Stimulated activated naive CD8-positive, alpha-beta T cell treated with anti-CD3 and anti-CD28 coated beads, Interleukin-15, amount 100 ng/mL, for 72 hours (primary cell): ENCODE measurements at regions not wholly inside any gene's neighbourhood (a gene's known extent, or its start where the extent isn't known, plus 50 kb on each side); places are given as distances from the start of the nearest gene placed in this dataset.

Source experiments
- ATAC-seq: fragments of 150-1000 bp; cut with Tn5 transposase; 2 replicates; pipeline ENCODE4 v1.10.0; 2021; ENCODE audit warnings: mild to moderate bottlenecking, moderate library complexity
- DNase-seq, 2 donors: peaks; one replicate each; pipeline ENCODE4 v3.0.0; 2021 to 2022
- H3K27ac Mint-ChIP-seq, 2 donors: one replicate each; pipeline ENCODE4 v1.8.0; 2022; ENCODE audit warnings: mild to moderate bottlenecking in 2 of 2, mixed read lengths in 2 of 2, moderate library complexity in 2 of 2
- H3K27me3 Mint-ChIP-seq: one replicate; pipeline ENCODE4 v1.8.0; 2022; ENCODE audit warnings: mixed read lengths
- H3K4me1 Mint-ChIP-seq: one replicate; pipeline ENCODE4 v1.8.0; 2022; ENCODE audit warnings: mild to moderate bottlenecking, mixed read lengths
- H3K4me3 Mint-ChIP-seq, 2 donors: one replicate each; pipeline ENCODE4 v1.8.0; 2022; ENCODE audit warnings: mild to moderate bottlenecking in 2 of 2, mixed read lengths in 2 of 2, moderate library complexity in 1 of 2
- H3K9me3 Mint-ChIP-seq, 2 donors: one replicate each; pipeline ENCODE4 v1.8.0; 2022; ENCODE audit warnings: mixed read lengths in 2 of 2

GRCh38 chr13:88908961-88909441, 1237.8 kb downstream of the SLITRK5 start:
- Mint-ChIP-seq H3K9me3 (peaks cover 0 to 9% of the 10 kb centered on the region in 2 donors), H3K27ac (no peak overlapping the region), H3K4me1 (no peaks in the 10 kb centered on the region), H3K27me3 (no peaks in the 10 kb centered on the region), H3K4me3 (no peak overlapping the region)
- no peak for DNase-seq
- ATAC-seq = no peak

GRCh38 chr13:88919970-88920628, 1248.9 kb downstream of the SLITRK5 start:
- Mint-ChIP-seq H3K27ac (no peak overlapping the region), H3K4me1 (peaks cover 9% of the 10 kb centered on the region), H3K9me3 (peaks cover 5 to 14% of the 10 kb centered on the region in 2 donors), H3K4me3 (no peak overlapping the region), H3K27me3 (no peaks in the 10 kb centered on the region)
- ATAC-seq = peak; percentile 97
- peak; percentile 12 to 40 for DNase-seq

GRCh38 chr13:88925954-88926353, 1254.8 kb downstream of the SLITRK5 start:
- Mint-ChIP-seq H3K4me3 (no peak overlapping the region), H3K4me1 (no peaks in the 10 kb centered on the region), H3K27ac (no peak overlapping the region), H3K27me3 (no peaks in the 10 kb centered on the region), H3K9me3 (no peaks in the 10 kb centered on the region)
- ATAC-seq (no peak), DNase-seq (no peak)

- Mint-ChIP-seq H3K4me3 (no peak overlapping the region), H3K27ac (no peak overlapping the region)
These were observed 1255.8 kb downstream of the SLITRK5 start for GRCh38 chr13:88926890-88927502.

GRCh38 chr13:88932950-88933349, 1261.8 kb downstream of the SLITRK5 start:
- Mint-ChIP-seq H3K9me3 (no peaks in the 10 kb centered on the region), H3K4me1 (no peaks in the 10 kb centered on the region), H3K27ac (no peak overlapping the region), H3K4me3 (no peak overlapping the region), H3K27me3 (no peaks in the 10 kb centered on the region)
- no peak for DNase-seq
- no peak for ATAC-seq

More at GRCh38 chr13:88926890-88927502, 1255.8 kb downstream of the SLITRK5 start:
- DNase-seq (no peak), ATAC-seq (peak; percentile 31)
- Mint-ChIP-seq H3K27me3 (no peaks in the 10 kb centered on the region), H3K9me3 (no peaks in the 10 kb centered on the region), H3K4me1 (no peaks in the 10 kb centered on the region)

GRCh38 chr13:88937384-88937783, 1266.2 kb downstream of the SLITRK5 start:
- DNase-seq (no peak), ATAC-seq (no peak)
- H3K9me3 Mint-ChIP-seq = no peaks in the 10 kb centered on the region
- H3K27ac Mint-ChIP-seq = no peak overlapping the region
- no peak overlapping the region for H3K4me3 Mint-ChIP-seq
- no peaks in the 10 kb centered on the region for H3K27me3 Mint-ChIP-seq
- no peaks in the 10 kb centered on the region for H3K4me1 Mint-ChIP-seq

- H3K9me3 Mint-ChIP-seq = peaks cover 0 to 4% of the 10 kb centered on the region in 2 donors
- no peaks in the 10 kb centered on the region for H3K4me1 Mint-ChIP-seq
- DNase-seq (no peak), ATAC-seq (no peak)
- no peak overlapping the region for H3K4me3 Mint-ChIP-seq
- no peaks in the 10 kb centered on the region for H3K27me3 Mint-ChIP-seq
- no peak overlapping the region for H3K27ac Mint-ChIP-seq
These were observed 1274.6 kb downstream of the SLITRK5 start for GRCh38 chr13:88945793-88946192.

GRCh38 chr13:88948501-88948900, 1277.3 kb downstream of the SLITRK5 start:
- ATAC-seq (no peak), DNase-seq (no peak)
- H3K4me3 Mint-ChIP-seq = no peak overlapping the region
- no peak overlapping the region for H3K27ac Mint-ChIP-seq
- peaks cover 0 to 1% of the 10 kb centered on the region in 2 donors for H3K9me3 Mint-ChIP-seq
- H3K27me3 Mint-ChIP-seq = no peaks in the 10 kb centered on the region
- no peaks in the 10 kb centered on the region for H3K4me1 Mint-ChIP-seq

GRCh38 chr13:88958821-88959220, 1287.7 kb downstream of the SLITRK5 start:
- H3K27me3 Mint-ChIP-seq = no peaks in the 10 kb centered on the region
- no peaks in the 10 kb centered on the region for H3K4me1 Mint-ChIP-seq
- peaks cover 5 to 8% of the 10 kb centered on the region in 2 donors for H3K9me3 Mint-ChIP-seq
- DNase-seq = no peak
- ATAC-seq = no peak
- H3K4me3 Mint-ChIP-seq = no peak overlapping the region
- H3K27ac Mint-ChIP-seq = no peak overlapping the region

GRCh38 chr13:88976466-88976865, 1305.3 kb downstream of the SLITRK5 start:
- Mint-ChIP-seq H3K27me3 (no peaks in the 10 kb centered on the region), H3K27ac (no peak overlapping the region), H3K4me1 (no peaks in the 10 kb centered on the region), H3K4me3 (no peak overlapping the region), H3K9me3 (no peaks in the 10 kb centered on the region)
- ATAC-seq (no peak), DNase-seq (no peak)

- no peaks in the 10 kb centered on the region for H3K9me3 Mint-ChIP-seq
- DNase-seq = no peak
- H3K27ac Mint-ChIP-seq = peak overlapping the region in 1 of 2 donors; percentile 60
- no peaks in the 10 kb centered on the region for H3K27me3 Mint-ChIP-seq
- no peak overlapping the region for H3K4me3 Mint-ChIP-seq
- H3K4me1 Mint-ChIP-seq = no peaks in the 10 kb centered on the region
- no peak for ATAC-seq
These were observed 1307.4 kb downstream of the SLITRK5 start for GRCh38 chr13:88978607-88979006.

- H3K4me1 Mint-ChIP-seq = no peaks in the 10 kb centered on the region
- no peak overlapping the region for H3K4me3 Mint-ChIP-seq
- DNase-seq = no peak
- peak; percentile 70 for ATAC-seq
- no peak overlapping the region for H3K27ac Mint-ChIP-seq
- H3K27me3 Mint-ChIP-seq = no peaks in the 10 kb centered on the region
- no peaks in the 10 kb centered on the region for H3K9me3 Mint-ChIP-seq
These were observed 1308.4 kb downstream of the SLITRK5 start for GRCh38 chr13:88979465-88980175.

- ATAC-seq (no peak), DNase-seq (no peak)
- Mint-ChIP-seq H3K27me3 (no peaks in the 10 kb centered on the region), H3K4me3 (no peak overlapping the region), H3K9me3 (peaks cover 0 to 7% of the 10 kb centered on the region in 2 donors), H3K4me1 (no peaks in the 10 kb centered on the region), H3K27ac (no peak overlapping the region)
These were observed 1332.5 kb downstream of the SLITRK5 start for GRCh38 chr13:89003656-89004055.

GRCh38 chr13:89011615-89012014, 1340.4 kb downstream of the SLITRK5 start:
- Mint-ChIP-seq H3K4me3 (no peak overlapping the region), H3K27me3 (no peaks in the 10 kb centered on the region), H3K4me1 (no peaks in the 10 kb centered on the region), H3K27ac (no peak overlapping the region), H3K9me3 (peaks cover 0 to 15% of the 10 kb centered on the region in 2 donors)
- ATAC-seq = no peak
- no peak for DNase-seq

- Mint-ChIP-seq H3K4me3 (no peak overlapping the region), H3K27ac (no peak overlapping the region), H3K9me3 (peaks cover 15 to 23% of the 10 kb centered on the region in 2 donors), H3K4me1 (peaks cover 11% of the 10 kb centered on the region), H3K27me3 (no peaks in the 10 kb centered on the region)
- no peak for DNase-seq
- ATAC-seq = peak; percentile 78
These were observed 1356.6 kb downstream of the SLITRK5 start for GRCh38 chr13:89027694-89028306.
